Duodenal mucosa (tissue), 2 donors: ENCODE measurements at regions not wholly inside any gene's neighbourhood (a gene's known extent, or its start where the extent isn't known, plus 50 kb on each side); places are given as distances from the start of the nearest gene placed in this dataset.
"Not testable (repeated sequence)": the region's sequence is repeated elsewhere in the genome, so short reads cannot be mapped to it uniquely, and the experiment has no call there.

Experiments used
- H3K27ac ChIP-seq: one replicate; pipeline ENCODE4 v1.7.0; 2013; ENCODE audit warnings: low read depth, low read length
- H3K27me3 ChIP-seq, 2 donors: one replicate each; pipeline ENCODE4 v1.7.0; 2013; ENCODE audit warnings: low read length in 2 of 2, control low read depth in 1 of 2; ENCODE audit not compliant: insufficient read depth in 2 of 2, control insufficient read depth in 1 of 2
- H3K36me3 ChIP-seq, 2 donors: one replicate each; pipeline ENCODE4 v1.7.0; 2013; ENCODE audit warnings: low read length in 2 of 2, control low read depth in 1 of 2; ENCODE audit not compliant: insufficient read depth in 2 of 2, control insufficient read depth in 1 of 2
- H3K4me1 ChIP-seq, 2 donors: one replicate each; pipeline ENCODE4 v1.7.0; 2013; ENCODE audit warnings: low read length in 2 of 2, control low read depth in 1 of 2; ENCODE audit not compliant: insufficient read depth in 2 of 2, control insufficient read depth in 1 of 2
- H3K4me3 ChIP-seq, 2 donors: one replicate each; pipeline ENCODE4 v1.7.0; 2013; ENCODE audit warnings: low read length in 2 of 2, low read depth in 1 of 2
- H3K9ac ChIP-seq, 2 donors: one replicate each; pipeline ENCODE4 v1.7.0; 2013; ENCODE audit warnings: low read length in 2 of 2, low read depth in 1 of 2
- H3K9me3 ChIP-seq, 2 donors: one replicate each; pipeline ENCODE4 v1.7.0; 2013; ENCODE audit warnings: low read length in 2 of 2, control low read depth in 1 of 2; ENCODE audit not compliant: control insufficient read depth in 1 of 2

GRCh38 chr6:115589072-115589471, 471.6 kb downstream of the FRK start:
- H3K4me1 ChIP-seq, H3K27me3 ChIP-seq: not testable (repeated sequence)

GRCh38 chr6:115583290-115583689, 477.4 kb downstream of the FRK start:
- Histone ChIP-seq H3K27me3 (no peaks in the 10 kb centered on the region), H3K4me3 (no peak overlapping the region), H3K4me1 (no peaks in the 10 kb centered on the region), H3K9me3 (no peaks in the 10 kb centered on the region), H3K36me3 (no peaks in the 10 kb centered on the region), H3K27ac (no peak overlapping the region), H3K9ac (no peak overlapping the region)

More at GRCh38 chr6:115589072-115589471, 471.6 kb downstream of the FRK start:
- H3K36me3 ChIP-seq, H3K27ac ChIP-seq, H3K4me3 ChIP-seq, H3K9ac ChIP-seq, H3K9me3 ChIP-seq: not testable (repeated sequence)

- Histone ChIP-seq H3K27me3 (no peaks in the 10 kb centered on the region), H3K9me3 (no peaks in the 10 kb centered on the region), H3K9ac (no peak overlapping the region), H3K27ac (no peak overlapping the region), H3K36me3 (no peaks in the 10 kb centered on the region), H3K4me1 (no peaks in the 10 kb centered on the region), H3K4me3 (no peak overlapping the region)
These were observed 478.3 kb downstream of the FRK start for GRCh38 chr6:115582386-115582785.

GRCh38 chr6:115579565-115579964, 481.1 kb downstream of the FRK start:
- H3K9me3 ChIP-seq, H3K4me1 ChIP-seq, H3K36me3 ChIP-seq, H3K9ac ChIP-seq, H3K27me3 ChIP-seq, H3K4me3 ChIP-seq, H3K27ac ChIP-seq: not testable (repeated sequence)

GRCh38 chr6:115577270-115577669, 483.4 kb downstream of the FRK start:
- Histone ChIP-seq H3K9ac (no peak overlapping the region), H3K27ac (no peak overlapping the region), H3K4me3 (no peak overlapping the region), H3K4me1 (no peaks in the 10 kb centered on the region), H3K36me3 (no peaks in the 10 kb centered on the region), H3K27me3 (no peaks in the 10 kb centered on the region), H3K9me3 (no peaks in the 10 kb centered on the region)

- H3K9ac ChIP-seq = no peak overlapping the region
- no peak overlapping the region for H3K27ac ChIP-seq
- H3K9me3 ChIP-seq = no peaks in the 10 kb centered on the region
- H3K27me3 ChIP-seq = no peaks in the 10 kb centered on the region
- H3K36me3 ChIP-seq = no peaks in the 10 kb centered on the region
- no peak overlapping the region for H3K4me3 ChIP-seq
- no peaks in the 10 kb centered on the region for H3K4me1 ChIP-seq
These were observed 485.4 kb downstream of the FRK start for GRCh38 chr6:115575285-115575684.

- H3K4me3 ChIP-seq = no peak overlapping the region
- H3K27ac ChIP-seq = no peak overlapping the region
- H3K4me1 ChIP-seq = no peaks in the 10 kb centered on the region
- H3K9me3 ChIP-seq = peaks cover 1 to 3% of the 10 kb centered on the region in 2 donors
- H3K36me3 ChIP-seq = no peaks in the 10 kb centered on the region
- H3K27me3 ChIP-seq = no peaks in the 10 kb centered on the region
- no peak overlapping the region for H3K9ac ChIP-seq
These were observed 486.8 kb downstream of the FRK start for GRCh38 chr6:115573861-115574260.

GRCh38 chr6:115570331-115570730, 490.4 kb downstream of the FRK start:
- Histone ChIP-seq H3K4me3 (no peak overlapping the region), H3K9me3 (peaks cover 2 to 7% of the 10 kb centered on the region in 2 donors), H3K36me3 (no peaks in the 10 kb centered on the region), H3K27ac (no peak overlapping the region), H3K4me1 (no peaks in the 10 kb centered on the region), H3K27me3 (no peaks in the 10 kb centered on the region), H3K9ac (no peak overlapping the region)

GRCh38 chr6:115554060-115554459, 506.6 kb downstream of the FRK start:
- Histone ChIP-seq H3K27ac (no peak overlapping the region), H3K27me3 (no peaks in the 10 kb centered on the region), H3K4me3 (no peak overlapping the region), H3K9ac (no peak overlapping the region), H3K9me3 (no peaks in the 10 kb centered on the region), H3K36me3 (no peaks in the 10 kb centered on the region), H3K4me1 (no peaks in the 10 kb centered on the region)

- no peaks in the 10 kb centered on the region for H3K27me3 ChIP-seq
- no peak overlapping the region for H3K27ac ChIP-seq
- no peaks in the 10 kb centered on the region for H3K9me3 ChIP-seq
- no peak overlapping the region for H3K4me3 ChIP-seq
- no peaks in the 10 kb centered on the region for H3K4me1 ChIP-seq
- H3K9ac ChIP-seq = no peak overlapping the region
- H3K36me3 ChIP-seq = no peaks in the 10 kb centered on the region
These were observed 509.2 kb downstream of the FRK start for GRCh38 chr6:115551527-115551926.

GRCh38 chr6:115545672-115545986, 515.1 kb downstream of the FRK start:
- Histone ChIP-seq H3K27ac (no peak overlapping the region), H3K4me1 (no peaks in the 10 kb centered on the region), H3K9ac (no peak overlapping the region), H3K27me3 (no peaks in the 10 kb centered on the region), H3K9me3 (no peaks in the 10 kb centered on the region), H3K4me3 (no peak overlapping the region), H3K36me3 (no peaks in the 10 kb centered on the region)
